ENCODE measurements at regions not wholly inside any gene's neighbourhood (a gene's known extent, or its start where the extent isn't known, plus 50 kb on each side); places are given as distances from the start of the nearest gene placed in this dataset.

GRCh38 chr20:22207280-22207679, 377.1 kb downstream of the FOXA2 start:
- no peaks in the 10 kb centered on the region for H3K27me3 ChIP-seq
- intact Hi-C loops (cut with DNase I), result no loop called here
- no peaks in the 10 kb centered on the region for H3K4me1 ChIP-seq (replicated peaks in 1 of 2)
- H3K36me3 ChIP-seq (replicated peaks in 1 of 2), result no peaks in the 10 kb centered on the region
- H3K27ac ChIP-seq, result no peak overlapping the region
- DNase-seq, result no peak
- TF ChIP-seq, protein P1, sequence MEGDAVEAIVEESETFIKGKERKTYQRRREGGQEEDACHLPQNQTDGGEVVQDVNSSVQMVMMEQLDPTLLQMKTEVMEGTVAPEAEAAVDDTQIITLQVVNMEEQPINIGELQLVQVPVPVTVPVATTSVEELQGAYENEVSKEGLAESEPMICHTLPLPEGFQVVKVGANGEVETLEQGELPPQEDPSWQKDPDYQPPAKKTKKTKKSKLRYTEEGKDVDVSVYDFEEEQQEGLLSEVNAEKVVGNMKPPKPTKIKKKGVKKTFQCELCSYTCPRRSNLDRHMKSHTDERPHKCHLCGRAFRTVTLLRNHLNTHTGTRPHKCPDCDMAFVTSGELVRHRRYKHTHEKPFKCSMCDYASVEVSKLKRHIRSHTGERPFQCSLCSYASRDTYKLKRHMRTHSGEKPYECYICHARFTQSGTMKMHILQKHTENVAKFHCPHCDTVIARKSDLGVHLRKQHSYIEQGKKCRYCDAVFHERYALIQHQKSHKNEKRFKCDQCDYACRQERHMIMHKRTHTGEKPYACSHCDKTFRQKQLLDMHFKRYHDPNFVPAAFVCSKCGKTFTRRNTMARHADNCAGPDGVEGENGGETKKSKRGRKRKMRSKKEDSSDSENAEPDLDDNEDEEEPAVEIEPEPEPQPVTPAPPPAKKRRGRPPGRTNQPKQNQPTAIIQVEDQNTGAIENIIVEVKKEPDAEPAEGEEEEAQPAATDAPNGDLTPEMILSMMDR (IDR thresholded peaks at IDR 0.05), result no peak
- TF ChIP-seq POLR2A (IDR thresholded peaks at IDR 0.05), result no peak
- no peak overlapping the region for H3K4me3 ChIP-seq
- no peaks in the 10 kb centered on the region for H3K9me3 ChIP-seq (replicated peaks in 1 of 3)

GRCh38 chr20:22204801-22205200, 379.6 kb downstream of the FOXA2 start:
- no peaks in the 10 kb centered on the region for H3K27me3 ChIP-seq
- H3K27ac ChIP-seq, result no peak overlapping the region
- no peaks in the 10 kb centered on the region for H3K4me1 ChIP-seq (replicated peaks in 1 of 2)
- H3K36me3 ChIP-seq (replicated peaks in 1 of 2), result no peaks in the 10 kb centered on the region
- TF ChIP-seq, protein P1 (IDR thresholded peaks at IDR 0.05), result no peak
- no peak for TF ChIP-seq POLR2A (IDR thresholded peaks at IDR 0.05)
- H3K9me3 ChIP-seq (replicated peaks in 1 of 3), result no peaks in the 10 kb centered on the region
- WGBS, 4 donors, result 60 to 69% (median 65%) methylated on average over 4 of the region's 4 CpGs
- intact Hi-C loops (cut with DNase I), result no loop called here
- DNase-seq, result no peak
- no peak overlapping the region for H3K4me3 ChIP-seq

- Histone ChIP-seq H3K36me3 (replicated peaks in 1 of 2) (no peaks in the 10 kb centered on the region), H3K4me3 (no peak overlapping the region), H3K27ac (no peak overlapping the region), H3K9me3 (replicated peaks in 1 of 3) (no peaks in the 10 kb centered on the region), H3K4me1 (replicated peaks in 1 of 2) (no peaks in the 10 kb centered on the region), H3K27me3 (no peaks in the 10 kb centered on the region)
- intact Hi-C loops (cut with DNase I), result no loop called here
- 37 to 55% (median 42%) methylated on average over 1 of the region's 1 CpG for WGBS, 4 donors
- no peak for TF ChIP-seq POLR2A (IDR thresholded peaks at IDR 0.05)
- TF ChIP-seq, protein P1 (IDR thresholded peaks at IDR 0.05), result no peak
- DNase-seq, result no peak
Measured at GRCh38 chr20:22182148-22182547, 402.2 kb downstream of the FOXA2 start.

DNA sequence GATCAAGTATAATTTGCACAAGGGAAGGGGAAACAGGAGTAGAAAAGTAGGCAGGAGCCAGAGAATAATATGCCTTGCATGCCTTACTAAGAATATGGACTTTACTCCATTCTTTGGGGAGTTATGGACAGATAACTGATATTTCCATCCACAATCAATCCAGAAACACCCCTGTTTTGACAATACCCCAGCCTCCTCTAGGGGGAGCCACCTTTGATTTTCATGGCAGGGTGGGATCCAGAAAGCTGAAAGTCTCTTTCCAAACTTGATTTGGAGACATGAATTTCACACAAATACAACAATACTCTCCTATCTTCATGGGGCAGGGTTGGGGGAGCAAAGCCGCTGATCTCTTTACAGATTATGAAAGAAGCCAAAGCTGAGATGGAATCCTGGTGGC, 404.1 kb downstream of the FOXA2 start:
- Histone ChIP-seq H3K4me1 (replicated peaks in 1 of 2) (no peaks in the 10 kb centered on the region), H3K4me3 (no peak overlapping the region), H3K27ac (no peak overlapping the region), H3K9me3 (replicated peaks in 1 of 3) (no peaks in the 10 kb centered on the region), H3K27me3 (no peaks in the 10 kb centered on the region), H3K36me3 (replicated peaks in 1 of 2) (no peaks in the 10 kb centered on the region)
- intact Hi-C loops (cut with DNase I), result no loop called here
- 48 to 58% (median 56%) methylated on average over 1 of the region's 1 CpG for WGBS, 4 donors
- TF ChIP-seq, protein P1 (IDR thresholded peaks at IDR 0.05), result no peak
- TF ChIP-seq POLR2A (IDR thresholded peaks at IDR 0.05), result no peak
- no peak for DNase-seq
